Mesothelial cell of epicardium (in vitro differentiated cells): ENCODE measurements at regions not wholly inside any gene's neighbourhood (a gene's known extent, or its start where the extent isn't known, plus 50 kb on each side); places are given as distances from the start of the nearest gene placed in this dataset.

Experiments used
- DNase-seq, 2 experiments: peaks; one replicate each; pipeline ENCODE4 v3.0.0; 2021; ENCODE audit warnings: low spot score in 2 of 2; ENCODE audit not compliant: unreplicated experiment in 2 of 2
- H3K27ac Mint-ChIP-seq: 2 replicates; pipeline ENCODE4 v1.8.0; 2021; ENCODE audit warnings: mixed read lengths
- H3K27me3 Mint-ChIP-seq: 2 replicates; pipeline ENCODE4 v1.8.0; 2021; ENCODE audit warnings: low read depth, mixed read lengths
- H3K36me3 Mint-ChIP-seq: 2 replicates; pipeline ENCODE4 v1.8.0; 2021; ENCODE audit warnings: mixed read lengths
- H3K4me1 Mint-ChIP-seq: 2 replicates; pipeline ENCODE4 v1.8.0; 2021; ENCODE audit warnings: mixed read lengths
- H3K4me3 Mint-ChIP-seq: 2 replicates; pipeline ENCODE4 v1.8.0; 2021; ENCODE audit warnings: mild to moderate bottlenecking, moderate library complexity, mixed read lengths
- H3K9me3 Mint-ChIP-seq: 2 replicates; pipeline ENCODE4 v1.8.0; 2021; ENCODE audit warnings: mixed read lengths
- CTCF ChIP-seq: fragments of 200-600 bp; sonication (generic); IDR thresholded peaks from one replicate; pipeline ENCODE4 v1.5.0; 2021; ENCODE audit warnings: antibody characterized with exemption; ENCODE audit not compliant: unreplicated experiment

- H3K27me3 Mint-ChIP-seq = peaks cover 54% of the 10 kb centered on the region
- H3K36me3 Mint-ChIP-seq = no peaks in the 10 kb centered on the region
- DNase-seq = no peak
- no peaks in the 10 kb centered on the region for H3K4me1 Mint-ChIP-seq
- no peak overlapping the region for H3K4me3 Mint-ChIP-seq
- no peak for TF ChIP-seq CTCF
- peaks cover 18% of the 10 kb centered on the region for H3K9me3 Mint-ChIP-seq
- H3K27ac Mint-ChIP-seq = no peak overlapping the region
Observed at GRCh38 chr9:93825348-93826115, 129.6 kb downstream of the BARX1 start.

GRCh38 chr9:93824386-93825294 is 130.5 kb downstream of the BARX1 start:
- no peak overlapping the region for H3K27ac Mint-ChIP-seq
- H3K27me3 Mint-ChIP-seq = peaks cover 60% of the 10 kb centered on the region
- DNase-seq = no peak
- no peaks in the 10 kb centered on the region for H3K4me1 Mint-ChIP-seq
- H3K4me3 Mint-ChIP-seq = no peak overlapping the region
- TF ChIP-seq CTCF = no peak
- peaks cover 18% of the 10 kb centered on the region for H3K9me3 Mint-ChIP-seq
- no peaks in the 10 kb centered on the region for H3K36me3 Mint-ChIP-seq

- Mint-ChIP-seq H3K27ac (no peak overlapping the region), H3K9me3 (peaks cover 18% of the 10 kb centered on the region), H3K36me3 (no peaks in the 10 kb centered on the region), H3K4me1 (no peaks in the 10 kb centered on the region), H3K4me3 (no peak overlapping the region), H3K27me3 (peaks cover 70% of the 10 kb centered on the region)
- TF ChIP-seq CTCF = no peak
- no peak for DNase-seq
Observed at GRCh38 chr9:93823245-93824072, 131.7 kb downstream of the BARX1 start.

GRCh38 chr9:93822229-93822628 is 132.9 kb downstream of the BARX1 start:
- no peaks in the 10 kb centered on the region for H3K36me3 Mint-ChIP-seq
- no peak for TF ChIP-seq CTCF
- H3K9me3 Mint-ChIP-seq = peaks cover 18% of the 10 kb centered on the region
- H3K27ac Mint-ChIP-seq = no peak overlapping the region
- H3K4me1 Mint-ChIP-seq = no peaks in the 10 kb centered on the region
- H3K4me3 Mint-ChIP-seq = no peak overlapping the region
- H3K27me3 Mint-ChIP-seq = peaks cover 79% of the 10 kb centered on the region
- no peak for DNase-seq

GRCh38 chr9:93821307-93821703 is 133.8 kb downstream of the BARX1 start:
- no peaks in the 10 kb centered on the region for H3K36me3 Mint-ChIP-seq
- DNase-seq = no peak
- H3K27me3 Mint-ChIP-seq = peaks cover 81% of the 10 kb centered on the region
- H3K4me1 Mint-ChIP-seq = no peaks in the 10 kb centered on the region
- H3K27ac Mint-ChIP-seq = no peak overlapping the region
- no peak for TF ChIP-seq CTCF
- H3K4me3 Mint-ChIP-seq = no peak overlapping the region
- peaks cover 18% of the 10 kb centered on the region for H3K9me3 Mint-ChIP-seq
